ENCODE measurements at regions not wholly inside any gene's neighbourhood (a gene's known extent, or its start where the extent isn't known, plus 50 kb on each side); places are given as distances from the start of the nearest gene placed in this dataset.

- Histone ChIP-seq H4K20me1 (ENCODE audit: insufficient read depth, poor library complexity, severe bottlenecking) (no peaks in the 10 kb centered on the region), H3K9me2 (replicated peaks; ENCODE audit: insufficient read depth) (no peaks in the 10 kb centered on the region), H3K79me2 (no peaks in the 10 kb centered on the region), H3K4me3 (no peak overlapping the region), H3K9me3 (ENCODE audit: low read depth) (no peaks in the 10 kb centered on the region), H3K27me3 (no peaks in the 10 kb centered on the region), H2AFZ (no peak overlapping the region), H3K36me3 (replicated peaks; ENCODE audit: insufficient read depth, low read depth) (no peaks in the 10 kb centered on the region), H3K4me2 (no peak overlapping the region), H3K27ac (no peak overlapping the region), H3K4me1 (ENCODE audit: insufficient read depth) (no peaks in the 10 kb centered on the region)
- no peak for DNase-seq (ENCODE audit: low spot score)
- 71% methylated on average over 2 of the region's 2 CpGs for whole genome bisulfite sequencing (ENCODE audit: low lambda C conversion rate, missing lambda C conversion rate)
- TF ChIP-seq CTCF (IDR thresholded peaks at IDR 0.05; ENCODE audit: poor library complexity) (no peak), EZH2phosphoT487 (IDR thresholded peaks at IDR 0.05; ENCODE audit: low read depth, severe bottlenecking, unreplicated experiment) (no peak), EZH2 (IDR thresholded peaks at IDR 0.05; ENCODE audit: borderline replicate concordance) (no peak)
Measured at GRCh38 chr2:198774576-198774975, 683.2 kb downstream of the SATB2 start.

- no peaks in the 10 kb centered on the region for H3K4me1 ChIP-seq (ENCODE audit: insufficient read depth)
- no peak for DNase-seq (ENCODE audit: low spot score)
- H3K27ac ChIP-seq, result no peak overlapping the region
- no peaks in the 10 kb centered on the region for H3K27me3 ChIP-seq
- TF ChIP-seq EZH2 (IDR thresholded peaks at IDR 0.05; ENCODE audit: borderline replicate concordance), result no peak
- TF ChIP-seq CTCF (IDR thresholded peaks at IDR 0.05; ENCODE audit: poor library complexity), result no peak
- TF ChIP-seq EZH2phosphoT487 (IDR thresholded peaks at IDR 0.05; ENCODE audit: low read depth, severe bottlenecking, unreplicated experiment), result no peak
- no peak overlapping the region for H3K4me2 ChIP-seq
- H3K9me3 ChIP-seq (ENCODE audit: low read depth), result no peaks in the 10 kb centered on the region
- 90% methylated on average over 5 of the region's 5 CpGs for WGBS (ENCODE audit: low lambda C conversion rate, missing lambda C conversion rate)
- H3K4me3 ChIP-seq, result no peak overlapping the region
- no peaks in the 10 kb centered on the region for H3K79me2 ChIP-seq
- no peak overlapping the region for H2AFZ ChIP-seq
- H3K36me3 ChIP-seq (replicated peaks; ENCODE audit: insufficient read depth, low read depth), result no peaks in the 10 kb centered on the region
- no peaks in the 10 kb centered on the region for H3K9me2 ChIP-seq (replicated peaks; ENCODE audit: insufficient read depth)
- no peaks in the 10 kb centered on the region for H4K20me1 ChIP-seq (ENCODE audit: insufficient read depth, poor library complexity, severe bottlenecking)
Measured at GRCh38 chr2:198767694-198768093, 690.0 kb downstream of the SATB2 start.

GRCh38 chr2:198763793-198764192, 693.9 kb downstream of the SATB2 start:
- Histone ChIP-seq H3K4me1 (ENCODE audit: insufficient read depth) (no peaks in the 10 kb centered on the region), H3K27ac (no peak overlapping the region), H3K4me3 (no peak overlapping the region), H3K79me2 (no peaks in the 10 kb centered on the region), H2AFZ (no peak overlapping the region), H3K27me3 (no peaks in the 10 kb centered on the region), H3K9me3 (ENCODE audit: low read depth) (no peaks in the 10 kb centered on the region), H4K20me1 (ENCODE audit: insufficient read depth, poor library complexity, severe bottlenecking) (no peaks in the 10 kb centered on the region), H3K36me3 (replicated peaks; ENCODE audit: insufficient read depth, low read depth) (no peaks in the 10 kb centered on the region), H3K4me2 (no peak overlapping the region), H3K9me2 (replicated peaks; ENCODE audit: insufficient read depth) (no peaks in the 10 kb centered on the region)
- WGBS (ENCODE audit: low lambda C conversion rate, missing lambda C conversion rate), result 61% methylated on average over 1 of the region's 1 CpG
- no peak for TF ChIP-seq EZH2phosphoT487 (IDR thresholded peaks at IDR 0.05; ENCODE audit: low read depth, severe bottlenecking, unreplicated experiment)
- no peak for TF ChIP-seq CTCF (IDR thresholded peaks at IDR 0.05; ENCODE audit: poor library complexity)
- no peak for TF ChIP-seq EZH2 (IDR thresholded peaks at IDR 0.05; ENCODE audit: borderline replicate concordance)
- no peak for DNase-seq (ENCODE audit: low spot score)

- no peaks in the 10 kb centered on the region for H3K4me1 ChIP-seq (ENCODE audit: insufficient read depth)
- H3K4me2 ChIP-seq, result no peak overlapping the region
- whole genome bisulfite sequencing (ENCODE audit: low lambda C conversion rate, missing lambda C conversion rate), result 61% methylated on average over 3 of the region's 3 CpGs
- no peak for DNase-seq (ENCODE audit: low spot score)
- no peaks in the 10 kb centered on the region for H3K36me3 ChIP-seq (replicated peaks; ENCODE audit: insufficient read depth, low read depth)
- no peak overlapping the region for H3K4me3 ChIP-seq
- no peaks in the 10 kb centered on the region for H3K9me2 ChIP-seq (replicated peaks; ENCODE audit: insufficient read depth)
- no peaks in the 10 kb centered on the region for H3K79me2 ChIP-seq
- no peaks in the 10 kb centered on the region for H4K20me1 ChIP-seq (ENCODE audit: insufficient read depth, poor library complexity, severe bottlenecking)
- H3K27me3 ChIP-seq, result no peaks in the 10 kb centered on the region
- no peaks in the 10 kb centered on the region for H3K9me3 ChIP-seq (ENCODE audit: low read depth)
- no peak overlapping the region for H2AFZ ChIP-seq
- TF ChIP-seq EZH2 (IDR thresholded peaks at IDR 0.05; ENCODE audit: borderline replicate concordance), result no peak
- TF ChIP-seq EZH2phosphoT487 (IDR thresholded peaks at IDR 0.05; ENCODE audit: low read depth, severe bottlenecking, unreplicated experiment), result no peak
- TF ChIP-seq CTCF (IDR thresholded peaks at IDR 0.05; ENCODE audit: poor library complexity), result no peak
- no peak overlapping the region for H3K27ac ChIP-seq
Measured at GRCh38 chr2:198762441-198762840, 695.3 kb downstream of the SATB2 start.

Data from hepatocyte (in vitro differentiated cells).